Endothelial cell of umbilical vein (primary cell): ENCODE measurements at regions not wholly inside any gene's neighbourhood (a gene's known extent, or its start where the extent isn't known, plus 50 kb on each side); places are given as distances from the start of the nearest gene placed in this dataset.

Experiments
- BruUV-seq: library from RNA; stranded (reverse); fragments of 400-500 nt; replicated peaks from 2 replicates; lab custom pipeline; 2021; lab: Mats Ljungman, UMichigan
- CTCF ChIA-PET: fragments of 300-600, 350-600 bp; sonication (Branson Sonifier 250); formaldehyde crosslinking; loops from one replicate; lab custom pipeline; 2021; ENCODE audit warnings: antibody characterized with exemption, inconsistent platforms; lab: Charles Lee
- POLR2A ChIA-PET: fragments of 300-600, 350-600 bp; sonication (Branson Sonifier 250); formaldehyde crosslinking; loops from one replicate; lab custom pipeline; 2021; ENCODE audit warnings: antibody characterized with exemption, inconsistent platforms; lab: Charles Lee
- DNase-seq: peaks from one replicate; pipeline ENCODE4 v3.0.0-alpha.2; 2011; ENCODE audit warnings: low read depth, low spot score
- FAIRE-seq: peaks from 2 replicates; lab custom pipeline; 2011; peaks lifted over from hg19 to GRCh38; lab: Jason Lieb, UNC
- H2AFZ ChIP-seq: 2 replicates; pipeline ENCODE4 v1.6.0; 2012; ENCODE audit warnings: low read depth, low read length, control low read depth, inconsistent platforms
- H3K27ac ChIP-seq: 2 replicates; pipeline ENCODE4 v1.5.1; 2011; ENCODE audit warnings: low read depth, mild to moderate bottlenecking, control low read depth, low read length, moderate library complexity; ENCODE audit not compliant: insufficient read depth
- H3K27me3 ChIP-seq, 2 experiments: 2 replicates each; pipeline versions ENCODE4 v1.6.0 to v1.6.1; 2011; ENCODE audit warnings: low read length in 2 of 2, mixed read lengths in 1 of 2; ENCODE audit not compliant: control insufficient read depth in 2 of 2, insufficient read depth in 2 of 2
- H3K36me3 ChIP-seq, 2 experiments: 2 replicates in 1 of 2; 3 replicates in 1 of 2; pipeline ENCODE4 v1.5.1; 2011; ENCODE audit warnings: low read length in 2 of 2, mild to moderate bottlenecking in 1 of 2, moderate library complexity in 1 of 2; ENCODE audit not compliant: control insufficient read depth in 2 of 2, insufficient read depth in 2 of 2; ENCODE audit errors: extremely low read depth in 1 of 2
- H3K4me1 ChIP-seq: 3 replicates; pipeline ENCODE4 v1.5.1; 2011; ENCODE audit warnings: mild to moderate bottlenecking, low read length; ENCODE audit not compliant: control insufficient read depth, insufficient read depth; ENCODE audit errors: extremely low read depth
- H3K4me2 ChIP-seq: 2 replicates; pipeline ENCODE4 v1.6.1; 2011; ENCODE audit warnings: low read length, control low read depth, mixed read lengths; ENCODE audit not compliant: insufficient read depth
- H3K4me3 ChIP-seq, 3 experiments: fragments of 200-600 bp in 1 of 3; sonication (generic), shearing (Covaris generic) in 1 of 3; replicated peaks in 1 of 3; 2 replicates each; pipeline ENCODE4 v1.5.1; 2011 to 2016; ENCODE audit warnings: control low read depth in 3 of 3, low read length in 3 of 3, mild to moderate bottlenecking in 2 of 3, inconsistent platforms in 1 of 3, low read depth in 1 of 3, moderate library complexity in 1 of 3; ENCODE audit not compliant: insufficient read depth in 1 of 3
- H3K79me2 ChIP-seq: 2 replicates; pipeline ENCODE4 v1.6.0; 2012; ENCODE audit warnings: low read length, inconsistent platforms; ENCODE audit not compliant: control insufficient read depth, insufficient read depth
- H3K9ac ChIP-seq: replicated peaks from 2 replicates; pipeline ENCODE3; 2011; ENCODE audit warnings: low read length, control low read depth; ENCODE audit not compliant: insufficient read depth; ENCODE audit errors: extremely low read depth
- H3K9me1 ChIP-seq: replicated peaks from 3 replicates; pipeline ENCODE4 v1.6.0; 2011; ENCODE audit warnings: mild to moderate bottlenecking, low read length; ENCODE audit not compliant: control insufficient read depth, insufficient read depth; ENCODE audit errors: extremely low read depth
- H3K9me3 ChIP-seq: replicated peaks from 2 replicates; pipeline ENCODE4 v1.5.1; 2012; ENCODE audit warnings: low read length, inconsistent platforms; ENCODE audit not compliant: control insufficient read depth, insufficient read depth
- H4K20me1 ChIP-seq: replicated peaks from 2 replicates; pipeline ENCODE3; 2011; ENCODE audit warnings: mild to moderate bottlenecking, low read length; ENCODE audit not compliant: control insufficient read depth, insufficient read depth; ENCODE audit errors: extremely low read depth
- CTCF ChIP-seq, 2 donors: IDR thresholded peaks; 1 replicate in 1 of 2; 2 replicates in 1 of 2; pipeline ENCODE4 v1.5.1; 2011; ENCODE audit warnings: low read length in 2 of 2, mild to moderate bottlenecking in 2 of 2, moderate library complexity in 2 of 2, control low read depth in 1 of 2, inconsistent platforms in 1 of 2, low read depth in 1 of 2; ENCODE audit not compliant: insufficient read depth in 1 of 2; ENCODE audit errors: extremely low read depth in 1 of 2
- EZH2 ChIP-seq: IDR thresholded peaks from 2 replicates; pipeline ENCODE4 v1.6.1; 2012; ENCODE audit warnings: borderline replicate concordance, low read depth, mild to moderate bottlenecking, moderate library complexity, low read length, inconsistent platforms; ENCODE audit not compliant: severe bottlenecking
- FOS ChIP-seq: IDR thresholded peaks from 2 replicates; pipeline ENCODE4 v1.6.1; 2011; ENCODE audit warnings: mild to moderate bottlenecking, low read length, moderate library complexity, borderline replicate concordance; ENCODE audit not compliant: insufficient read depth
- GATA2 ChIP-seq: IDR thresholded peaks from 2 replicates; pipeline ENCODE4 v1.7.0; 2011; ENCODE audit warnings: low read depth, mild to moderate bottlenecking, moderate library complexity, mixed read lengths, low read length; ENCODE audit not compliant: insufficient read length, insufficient read depth
- JUN ChIP-seq: IDR thresholded peaks from 2 replicates; pipeline ENCODE4 v1.6.1; 2011; ENCODE audit warnings: borderline replicate concordance, low read depth; ENCODE audit not compliant: insufficient read length, insufficient read depth
- MAX ChIP-seq: IDR thresholded peaks from 2 replicates; pipeline ENCODE4 v1.6.1; 2011; ENCODE audit not compliant: insufficient read depth, insufficient read length
- MYC ChIP-seq: IDR thresholded peaks from one replicate; pipeline ENCODE4 v1.6.1; 2011; ENCODE audit warnings: mild to moderate bottlenecking, low read depth, low read length
- POLR2A ChIP-seq: IDR thresholded peaks from 2 replicates; pipeline ENCODE4 v1.6.1; 2012; ENCODE audit warnings: low read depth, mild to moderate bottlenecking, control low read depth, low read length
- POLR2AphosphoS5 ChIP-seq: IDR thresholded peaks from 2 replicates; pipeline ENCODE4 v1.6.1; 2012; ENCODE audit warnings: low read depth, mild to moderate bottlenecking, control low read depth, low read length, moderate library complexity; ENCODE audit not compliant: insufficient read depth
- dilution Hi-C: fragments of 300-500 bp; cut with MboI; formaldehyde crosslinking; loops from one replicate; pipeline ENCODE4 v1.15.0; 2019; ENCODE audit warnings: low sequenced_read_pairs; ENCODE audit not compliant: extremely low pct_ligation_motif_present
- intact Hi-C: fragments of 100-400 bp; cut with micrococcal nuclease; formaldehyde crosslinking; loops from one replicate; pipeline ENCODE4 v1.10.0; 2022

GRCh38 chr7:116618338-116619128 is 53.5 kb upstream of the MET start:
- ChIA-PET CTCF (interaction anchor here (1.0 kb wide), 1 partner anchor 27 kb away, joined by 4 read pairs; no protein-coding TSS in a partner anchor), POLR2A (no interaction called here)
- no peak for TF ChIP-seq JUN
- no peak for TF ChIP-seq GATA2
- no peak for TF ChIP-seq POLR2A
- TF ChIP-seq CTCF (IDR thresholded peaks at IDR 0.05; ENCODE audit: extremely low read depth in 1 of 2, insufficient read depth in 1 of 2, low read depth in 1 of 2, low read length in 2 of 2): no peak
- TF ChIP-seq FOS: no peak
- TF ChIP-seq MYC: no peak
- no peak for TF ChIP-seq MAX
- no peak for TF ChIP-seq EZH2
- TF ChIP-seq POLR2AphosphoS5: no peak
- intact Hi-C loops: no loop called here
- H3K9me1 ChIP-seq: no peaks in the 10 kb centered on the region
- H3K4me3 ChIP-seq: no peak overlapping the region
- FAIRE-seq (no peak), DNase-seq (no peak)
- H2AFZ ChIP-seq: no peak overlapping the region
- no peak overlapping the region for H3K9ac ChIP-seq
- no peak overlapping the region for H3K4me2 ChIP-seq
- H3K9me3 ChIP-seq: no peaks in the 10 kb centered on the region
- no peaks in the 10 kb centered on the region for H3K36me3 ChIP-seq
- peaks cover 35% of the 10 kb centered on the region for H3K4me1 ChIP-seq
- H4K20me1 ChIP-seq: no peaks in the 10 kb centered on the region
- no TSS peak for BruUV-seq
- no peak overlapping the region for H3K27ac ChIP-seq
- no peaks in the 10 kb centered on the region for H3K79me2 ChIP-seq
- dilution Hi-C loops: no loop called here
- H3K27me3 ChIP-seq: peaks cover 2 to 6% of the 10 kb centered on the region in 2 experiments
